ENCODE measurements at regions not wholly inside any gene's neighbourhood (a gene's known extent, or its start where the extent isn't known, plus 50 kb on each side); places are given as distances from the start of the nearest gene placed in this dataset.

GRCh38 chr3:189084620-189085019, 87.2 kb upstream of the TPRG1 start:
- CTCF ChIA-PET: no interaction called here
- no peak for DNase-seq (ENCODE audit: extremely low spot score)
- POLR2A ChIA-PET: no interaction called here
- TF ChIP-seq, protein P1, sequence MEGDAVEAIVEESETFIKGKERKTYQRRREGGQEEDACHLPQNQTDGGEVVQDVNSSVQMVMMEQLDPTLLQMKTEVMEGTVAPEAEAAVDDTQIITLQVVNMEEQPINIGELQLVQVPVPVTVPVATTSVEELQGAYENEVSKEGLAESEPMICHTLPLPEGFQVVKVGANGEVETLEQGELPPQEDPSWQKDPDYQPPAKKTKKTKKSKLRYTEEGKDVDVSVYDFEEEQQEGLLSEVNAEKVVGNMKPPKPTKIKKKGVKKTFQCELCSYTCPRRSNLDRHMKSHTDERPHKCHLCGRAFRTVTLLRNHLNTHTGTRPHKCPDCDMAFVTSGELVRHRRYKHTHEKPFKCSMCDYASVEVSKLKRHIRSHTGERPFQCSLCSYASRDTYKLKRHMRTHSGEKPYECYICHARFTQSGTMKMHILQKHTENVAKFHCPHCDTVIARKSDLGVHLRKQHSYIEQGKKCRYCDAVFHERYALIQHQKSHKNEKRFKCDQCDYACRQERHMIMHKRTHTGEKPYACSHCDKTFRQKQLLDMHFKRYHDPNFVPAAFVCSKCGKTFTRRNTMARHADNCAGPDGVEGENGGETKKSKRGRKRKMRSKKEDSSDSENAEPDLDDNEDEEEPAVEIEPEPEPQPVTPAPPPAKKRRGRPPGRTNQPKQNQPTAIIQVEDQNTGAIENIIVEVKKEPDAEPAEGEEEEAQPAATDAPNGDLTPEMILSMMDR (IDR thresholded peaks at IDR 0.05; ENCODE audit: control extremely low read depth, extremely low read depth, low read depth, missing control alignments): no peak

DNA sequence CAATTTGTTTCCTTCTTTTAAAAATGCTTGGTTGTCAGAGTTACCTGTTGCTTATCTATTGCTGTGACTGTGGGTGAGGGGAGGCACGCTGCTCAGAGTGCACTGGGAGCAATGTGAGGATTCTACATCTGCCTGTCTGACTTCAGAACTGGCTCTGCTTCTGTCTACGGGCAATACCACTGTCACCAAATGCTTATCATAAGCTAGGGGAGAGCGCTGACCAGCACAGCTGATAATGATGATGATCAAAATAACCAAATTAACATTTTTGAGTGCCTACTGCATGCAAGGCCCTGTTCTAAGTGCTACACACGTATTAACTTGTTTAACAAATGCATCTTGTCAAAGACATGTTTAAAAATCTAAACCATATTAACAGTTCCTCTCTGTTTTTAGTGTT, 79.2 kb upstream of the TPRG1 start:
- no peak for DNase-seq (ENCODE audit: extremely low spot score)
- ChIA-PET POLR2A (no interaction called here), CTCF (no interaction called here)
- TF ChIP-seq, protein P1 (IDR thresholded peaks at IDR 0.05; ENCODE audit: control extremely low read depth, extremely low read depth, low read depth, missing control alignments): no peak

DNA sequence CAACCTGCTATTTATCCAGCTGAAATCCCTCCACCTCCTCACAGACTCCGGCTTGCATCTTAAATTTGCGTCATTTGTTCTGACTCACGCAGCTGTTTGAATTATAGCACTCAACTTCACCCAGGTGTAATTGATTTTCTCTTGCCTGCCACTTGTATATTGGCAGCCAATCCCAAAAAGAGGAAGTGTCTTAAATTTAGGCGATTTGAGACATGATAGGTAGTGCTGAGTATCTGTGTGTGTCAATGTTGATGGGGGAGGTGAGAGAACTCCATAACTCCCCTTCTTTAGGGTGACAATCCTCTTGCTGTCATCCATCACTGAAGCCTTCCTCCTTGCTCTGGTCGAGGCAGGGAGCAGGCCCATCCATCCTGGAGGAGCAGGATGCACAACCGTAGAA, 77.2 kb upstream of the TPRG1 start:
- DNase-seq (ENCODE audit: extremely low spot score): no peak
- CTCF ChIA-PET: interaction anchor here (1.4 kb wide), 1 partner anchor 8 kb away, joined by 5 read pairs; no protein-coding TSS in a partner anchor
- POLR2A ChIA-PET: no interaction called here
- TF ChIP-seq, protein P1 (IDR thresholded peaks at IDR 0.05; ENCODE audit: control extremely low read depth, extremely low read depth, low read depth, missing control alignments): no peak

- TF ChIP-seq, protein P1 (IDR thresholded peaks at IDR 0.05; ENCODE audit: control extremely low read depth, extremely low read depth, low read depth, missing control alignments): no peak
- DNase-seq (ENCODE audit: extremely low spot score): no peak
- POLR2A ChIA-PET: no interaction called here
- CTCF ChIA-PET: interaction anchor here (1.5 kb wide), 1 partner anchor 54 kb away, joined by 4 read pairs; no protein-coding TSS in a partner anchor
Measured at GRCh38 chr3:189096092-189096491, 75.7 kb upstream of the TPRG1 start.

DNA sequence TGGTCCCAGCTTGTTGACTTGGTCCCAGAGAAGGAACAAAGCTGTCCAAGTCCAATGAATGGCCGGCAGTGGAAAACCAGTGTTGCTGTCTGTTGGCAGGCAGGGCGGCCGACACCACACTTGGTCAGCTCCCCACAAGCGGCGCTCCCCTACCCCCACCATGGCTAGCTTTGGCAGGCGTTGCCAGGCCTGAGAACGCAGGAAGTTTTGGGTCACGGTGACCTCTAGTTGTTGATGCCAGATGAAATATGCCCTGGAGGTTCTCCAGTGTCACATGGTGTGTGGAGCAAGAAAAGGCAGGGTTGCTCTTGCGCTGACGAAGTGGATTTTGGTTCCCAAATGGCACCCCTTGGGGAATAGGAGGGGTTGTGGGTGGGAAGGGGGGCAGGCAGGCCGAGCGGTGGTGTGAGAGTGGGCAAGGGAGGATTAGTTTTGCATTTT, 72.7 kb upstream of the TPRG1 start:
- DNase-seq (ENCODE audit: extremely low spot score): no peak
- ChIA-PET CTCF (no interaction called here), POLR2A (no interaction called here)
- TF ChIP-seq, protein P1 (IDR thresholded peaks at IDR 0.05; ENCODE audit: control extremely low read depth, extremely low read depth, low read depth, missing control alignments): no peak

- CTCF ChIA-PET: no interaction called here
- POLR2A ChIA-PET: interaction anchor here (0.5 kb wide), 1 partner anchor 8 kb away, joined by 6 read pairs; no protein-coding TSS in a partner anchor
- TF ChIP-seq, protein P1 (IDR thresholded peaks at IDR 0.05; ENCODE audit: control extremely low read depth, extremely low read depth, low read depth, missing control alignments): no peak
- DNase-seq (ENCODE audit: extremely low spot score): no peak
Measured at GRCh38 chr3:189099505-189100290, 72.1 kb upstream of the TPRG1 start.

All from GM10248 (cell line).